Peyer's patch (tissue), 4 donors: ENCODE measurements at regions not wholly inside any gene's neighbourhood (a gene's known extent, or its start where the extent isn't known, plus 50 kb on each side); places are given as distances from the start of the nearest gene placed in this dataset.

Experiments
- POLR2A ChIP-seq, 2 donors: fragments of 450-650 bp; IDR thresholded peaks; one replicate each; pipeline ENCODE4 v1.5.1; 2017; ENCODE audit warnings: antibody characterized with exemption in 2 of 2, mild to moderate bottlenecking in 2 of 2, moderate library complexity in 2 of 2
- TF ChIP-seq, protein P1 (sequence below), 6 experiments: fragments of 450-650 bp in 4 of 6; fragments of 200-600 bp in 2 of 6; sonication (generic) in 1 of 6; IDR thresholded peaks; one replicate each; pipeline ENCODE4 v1.5.1; 2017 to 2019; ENCODE audit warnings: antibody characterized with exemption in 6 of 6, mild to moderate bottlenecking in 3 of 6, moderate library complexity in 1 of 6

- TF ChIP-seq, protein P1, sequence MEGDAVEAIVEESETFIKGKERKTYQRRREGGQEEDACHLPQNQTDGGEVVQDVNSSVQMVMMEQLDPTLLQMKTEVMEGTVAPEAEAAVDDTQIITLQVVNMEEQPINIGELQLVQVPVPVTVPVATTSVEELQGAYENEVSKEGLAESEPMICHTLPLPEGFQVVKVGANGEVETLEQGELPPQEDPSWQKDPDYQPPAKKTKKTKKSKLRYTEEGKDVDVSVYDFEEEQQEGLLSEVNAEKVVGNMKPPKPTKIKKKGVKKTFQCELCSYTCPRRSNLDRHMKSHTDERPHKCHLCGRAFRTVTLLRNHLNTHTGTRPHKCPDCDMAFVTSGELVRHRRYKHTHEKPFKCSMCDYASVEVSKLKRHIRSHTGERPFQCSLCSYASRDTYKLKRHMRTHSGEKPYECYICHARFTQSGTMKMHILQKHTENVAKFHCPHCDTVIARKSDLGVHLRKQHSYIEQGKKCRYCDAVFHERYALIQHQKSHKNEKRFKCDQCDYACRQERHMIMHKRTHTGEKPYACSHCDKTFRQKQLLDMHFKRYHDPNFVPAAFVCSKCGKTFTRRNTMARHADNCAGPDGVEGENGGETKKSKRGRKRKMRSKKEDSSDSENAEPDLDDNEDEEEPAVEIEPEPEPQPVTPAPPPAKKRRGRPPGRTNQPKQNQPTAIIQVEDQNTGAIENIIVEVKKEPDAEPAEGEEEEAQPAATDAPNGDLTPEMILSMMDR (IDR thresholded peaks at IDR 0.05), result no peak
- no peak for TF ChIP-seq POLR2A (IDR thresholded peaks at IDR 0.05)
Measured at GRCh38 chr1:78427506-78427905, 63.3 kb upstream of the PTGFR start.
